GM12892 (cell line): ENCODE measurements at regions not wholly inside any gene's neighbourhood (a gene's known extent, or its start where the extent isn't known, plus 50 kb on each side); places are given as distances from the start of the nearest gene placed in this dataset.

Experiments
- POLR2A ChIP-seq: IDR thresholded peaks from 2 replicates; pipeline ENCODE4 v1.6.1; 2011; ENCODE audit warnings: low read depth, low read length, control low read depth
- POLR2AphosphoS5 ChIP-seq: IDR thresholded peaks from 2 replicates; pipeline ENCODE4 v1.6.1; 2011; ENCODE audit warnings: low read depth, low read length, control low read depth

DNA sequence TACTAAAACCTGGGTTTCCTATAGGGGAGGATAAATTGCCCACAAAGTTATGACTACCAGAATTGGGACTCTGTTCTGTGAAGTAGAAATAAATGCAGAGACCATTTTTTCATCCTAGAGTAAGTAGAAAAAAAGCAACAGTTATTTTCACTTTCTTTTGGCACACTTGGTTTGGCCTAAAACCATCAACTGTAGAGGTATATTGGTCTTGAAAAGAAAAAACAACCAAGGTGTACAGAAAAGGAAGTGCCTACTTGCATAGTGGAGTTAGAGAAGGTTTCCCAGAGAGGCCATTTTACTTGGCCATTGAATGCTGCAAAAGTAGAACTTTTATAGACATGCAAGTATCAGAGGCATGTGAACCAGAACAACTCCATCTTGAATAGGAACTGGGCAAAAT lies 89.4 kb upstream of the TACR1 start:
- no peak for TF ChIP-seq POLR2A
- TF ChIP-seq POLR2AphosphoS5 = no peak
